ENCODE measurements at regions not wholly inside any gene's neighbourhood (a gene's known extent, or its start where the extent isn't known, plus 50 kb on each side); places are given as distances from the start of the nearest gene placed in this dataset.
"Not testable (repeated sequence)": the region's sequence is repeated elsewhere in the genome, so short reads cannot be mapped to it uniquely, and the experiment has no call there.

- CTCF ChIA-PET = no interaction called here
Observed at GRCh38 chr19:23597661-23598060, 89.4 kb downstream of the ZNF675 start.

GRCh38 chr19:23596872-23597271 is 90.1 kb downstream of the ZNF675 start:
- no peak overlapping the region for H3K27ac ChIP-seq (ENCODE audit: insufficient read depth in 1 of 2, low read depth in 1 of 2, low read length in 2 of 2, poor library complexity in 1 of 2, severe bottlenecking in 2 of 2)
- DNase-seq = no peak
- H3K9me3 ChIP-seq (ENCODE audit: control extremely low read depth in 1 of 5, control insufficient read depth in 4 of 5, insufficient read depth in 2 of 5, low read depth in 1 of 5, low read length in 4 of 5) = peaks cover 0 to 3% (median 0%) of the 10 kb centered on the region in 5 experiments
- H3K36me3 ChIP-seq (ENCODE audit: control insufficient read depth in 4 of 4, insufficient read depth in 4 of 4, low read length in 3 of 4) = no peaks in the 10 kb centered on the region
- ChIA-PET CTCF (no interaction called here), POLR2A (no interaction called here)
- no peaks in the 10 kb centered on the region for H3K27me3 ChIP-seq (replicated peaks in 2 of 5; ENCODE audit: control insufficient read depth in 4 of 5, insufficient read depth in 5 of 5, low read length in 4 of 5)
- no peak overlapping the region for H3K4me3 ChIP-seq (ENCODE audit: control insufficient read depth in 1 of 7, extremely low read depth in 1 of 7, insufficient read depth in 4 of 7, low read depth in 2 of 7, low read length in 6 of 7)
- H3K4me1 ChIP-seq (ENCODE audit: control extremely low read depth in 1 of 4, control insufficient read depth in 4 of 4, insufficient read depth in 4 of 4, low read length in 3 of 4) = no peaks in the 10 kb centered on the region

More at GRCh38 chr19:23597661-23598060, 89.4 kb downstream of the ZNF675 start:
- H3K27ac ChIP-seq (ENCODE audit: insufficient read depth in 1 of 2, low read depth in 1 of 2, low read length in 2 of 2, poor library complexity in 1 of 2, severe bottlenecking in 2 of 2) = no peak overlapping the region
- POLR2A ChIA-PET = no interaction called here
- no peaks in the 10 kb centered on the region for H3K27me3 ChIP-seq (replicated peaks in 2 of 5; ENCODE audit: control insufficient read depth in 4 of 5, insufficient read depth in 5 of 5, low read length in 4 of 5)
- H3K9me3 ChIP-seq (ENCODE audit: control extremely low read depth in 1 of 5, control insufficient read depth in 4 of 5, insufficient read depth in 2 of 5, low read depth in 1 of 5, low read length in 4 of 5) = peaks cover 0 to 3% (median 0%) of the 10 kb centered on the region in 5 experiments
- no peaks in the 10 kb centered on the region for H3K36me3 ChIP-seq (ENCODE audit: control insufficient read depth in 4 of 4, insufficient read depth in 4 of 4, low read length in 3 of 4)
- no CpG with 5 or more reads among the region's 2 CpGs for WGBS (ENCODE audit: insufficient coverage)
- DNase-seq = no peak
- H3K4me1 ChIP-seq (ENCODE audit: control extremely low read depth in 1 of 4, control insufficient read depth in 4 of 4, insufficient read depth in 4 of 4, low read length in 3 of 4) = no peaks in the 10 kb centered on the region
- H3K4me3 ChIP-seq (ENCODE audit: control insufficient read depth in 1 of 7, extremely low read depth in 1 of 7, insufficient read depth in 4 of 7, low read depth in 2 of 7, low read length in 6 of 7) = no peak overlapping the region

- H3K36me3 ChIP-seq (ENCODE audit: control insufficient read depth in 4 of 4, insufficient read depth in 4 of 4, low read length in 3 of 4); CTCF ChIA-PET; DNase-seq; H3K27me3 ChIP-seq (replicated peaks in 2 of 5; ENCODE audit: control insufficient read depth in 4 of 5, insufficient read depth in 5 of 5, low read length in 4 of 5); POLR2A ChIA-PET; H3K9me3 ChIP-seq (ENCODE audit: control extremely low read depth in 1 of 5, control insufficient read depth in 4 of 5, insufficient read depth in 2 of 5, low read depth in 1 of 5, low read length in 4 of 5); H3K4me1 ChIP-seq (ENCODE audit: control extremely low read depth in 1 of 4, control insufficient read depth in 4 of 4, insufficient read depth in 4 of 4, low read length in 3 of 4); H3K4me3 ChIP-seq (ENCODE audit: control insufficient read depth in 1 of 7, extremely low read depth in 1 of 7, insufficient read depth in 4 of 7, low read depth in 2 of 7, low read length in 6 of 7); H3K27ac ChIP-seq (ENCODE audit: insufficient read depth in 1 of 2, low read depth in 1 of 2, low read length in 2 of 2, poor library complexity in 1 of 2, severe bottlenecking in 2 of 2): not testable (repeated sequence)
- 100% methylated on average over 1 of the region's 12 CpGs for WGBS (ENCODE audit: insufficient coverage)
Observed at GRCh38 chr19:23594311-23594710, 92.7 kb downstream of the ZNF675 start.

- H3K4me1 ChIP-seq (ENCODE audit: control extremely low read depth in 1 of 4, control insufficient read depth in 4 of 4, insufficient read depth in 4 of 4, low read length in 3 of 4) = no peaks in the 10 kb centered on the region
- H3K9me3 ChIP-seq (ENCODE audit: control extremely low read depth in 1 of 5, control insufficient read depth in 4 of 5, insufficient read depth in 2 of 5, low read depth in 1 of 5, low read length in 4 of 5) = peaks cover 0 to 18% (median 6%) of the 10 kb centered on the region in 5 experiments
- H3K27me3 ChIP-seq (replicated peaks in 2 of 5; ENCODE audit: control insufficient read depth in 4 of 5, insufficient read depth in 5 of 5, low read length in 4 of 5) = no peaks in the 10 kb centered on the region
- POLR2A ChIA-PET = no interaction called here
- no peaks in the 10 kb centered on the region for H3K36me3 ChIP-seq (ENCODE audit: control insufficient read depth in 4 of 4, insufficient read depth in 4 of 4, low read length in 3 of 4)
- CTCF ChIA-PET = interaction anchor here (1.1 kb wide), 1 partner anchor 17 kb away, joined by 3 read pairs; no protein-coding TSS in a partner anchor
- no peak for DNase-seq
- H3K27ac ChIP-seq (ENCODE audit: insufficient read depth in 1 of 2, low read depth in 1 of 2, low read length in 2 of 2, poor library complexity in 1 of 2, severe bottlenecking in 2 of 2) = no peak overlapping the region
- H3K4me3 ChIP-seq (ENCODE audit: control insufficient read depth in 1 of 7, extremely low read depth in 1 of 7, insufficient read depth in 4 of 7, low read depth in 2 of 7, low read length in 6 of 7) = no peak overlapping the region
Observed at GRCh38 chr19:23587546-23587945, 99.5 kb downstream of the ZNF675 start.

- CTCF ChIA-PET = no interaction called here
- 93% methylated on average over 3 of the region's 6 CpGs for WGBS (ENCODE audit: insufficient coverage)
Observed at GRCh38 chr19:23577501-23577900, 109.5 kb downstream of the ZNF675 start.

GRCh38 chr19:23571175-23571574 is 115.8 kb downstream of the ZNF675 start:
- H3K4me3 ChIP-seq (ENCODE audit: control insufficient read depth in 1 of 7, extremely low read depth in 1 of 7, insufficient read depth in 4 of 7, low read depth in 2 of 7, low read length in 6 of 7) = no peak overlapping the region
- H3K36me3 ChIP-seq (ENCODE audit: control insufficient read depth in 4 of 4, insufficient read depth in 4 of 4, low read length in 3 of 4) = no peaks in the 10 kb centered on the region
- no peak for DNase-seq
- peaks cover 5 to 38% (median 33%) of the 10 kb centered on the region in 5 experiments for H3K9me3 ChIP-seq (ENCODE audit: control extremely low read depth in 1 of 5, control insufficient read depth in 4 of 5, insufficient read depth in 2 of 5, low read depth in 1 of 5, low read length in 4 of 5)
- WGBS (ENCODE audit: insufficient coverage) = 100% methylated on average over 2 of the region's 2 CpGs
- no peak overlapping the region for H3K27ac ChIP-seq (ENCODE audit: insufficient read depth in 1 of 2, low read depth in 1 of 2, low read length in 2 of 2, poor library complexity in 1 of 2, severe bottlenecking in 2 of 2)
- ChIA-PET POLR2A (no interaction called here), CTCF (no interaction called here)
- no peaks in the 10 kb centered on the region for H3K27me3 ChIP-seq (replicated peaks in 2 of 5; ENCODE audit: control insufficient read depth in 4 of 5, insufficient read depth in 5 of 5, low read length in 4 of 5)
- H3K4me1 ChIP-seq (ENCODE audit: control extremely low read depth in 1 of 4, control insufficient read depth in 4 of 4, insufficient read depth in 4 of 4, low read length in 3 of 4) = no peaks in the 10 kb centered on the region

More at GRCh38 chr19:23577501-23577900, 109.5 kb downstream of the ZNF675 start:
- no peak overlapping the region for H3K4me3 ChIP-seq (ENCODE audit: control insufficient read depth in 1 of 7, extremely low read depth in 1 of 7, insufficient read depth in 4 of 7, low read depth in 2 of 7, low read length in 6 of 7)
- DNase-seq = no peak
- no peaks in the 10 kb centered on the region for H3K27me3 ChIP-seq (replicated peaks in 2 of 5; ENCODE audit: control insufficient read depth in 4 of 5, insufficient read depth in 5 of 5, low read length in 4 of 5)
- POLR2A ChIA-PET = no interaction called here
- H3K9me3 ChIP-seq (ENCODE audit: control extremely low read depth in 1 of 5, control insufficient read depth in 4 of 5, insufficient read depth in 2 of 5, low read depth in 1 of 5, low read length in 4 of 5) = peaks cover 0 to 10% (median 7%) of the 10 kb centered on the region in 5 experiments
- H3K4me1 ChIP-seq (ENCODE audit: control extremely low read depth in 1 of 4, control insufficient read depth in 4 of 4, insufficient read depth in 4 of 4, low read length in 3 of 4) = no peaks in the 10 kb centered on the region
- H3K36me3 ChIP-seq (ENCODE audit: control insufficient read depth in 4 of 4, insufficient read depth in 4 of 4, low read length in 3 of 4) = no peaks in the 10 kb centered on the region
- H3K27ac ChIP-seq (ENCODE audit: insufficient read depth in 1 of 2, low read depth in 1 of 2, low read length in 2 of 2, poor library complexity in 1 of 2, severe bottlenecking in 2 of 2) = no peak overlapping the region

- H3K4me3 ChIP-seq (ENCODE audit: control insufficient read depth in 1 of 7, extremely low read depth in 1 of 7, insufficient read depth in 4 of 7, low read depth in 2 of 7, low read length in 6 of 7); POLR2A ChIA-PET; H3K27me3 ChIP-seq (replicated peaks in 2 of 5; ENCODE audit: control insufficient read depth in 4 of 5, insufficient read depth in 5 of 5, low read length in 4 of 5); H3K4me1 ChIP-seq (ENCODE audit: control extremely low read depth in 1 of 4, control insufficient read depth in 4 of 4, insufficient read depth in 4 of 4, low read length in 3 of 4); CTCF ChIA-PET; DNase-seq; H3K36me3 ChIP-seq (ENCODE audit: control insufficient read depth in 4 of 4, insufficient read depth in 4 of 4, low read length in 3 of 4); H3K27ac ChIP-seq (ENCODE audit: insufficient read depth in 1 of 2, low read depth in 1 of 2, low read length in 2 of 2, poor library complexity in 1 of 2, severe bottlenecking in 2 of 2): not testable (repeated sequence)
- peaks cover 5 to 47% (median 37%) of the 10 kb centered on the region in 5 experiments for H3K9me3 ChIP-seq (ENCODE audit: control extremely low read depth in 1 of 5, control insufficient read depth in 4 of 5, insufficient read depth in 2 of 5, low read depth in 1 of 5, low read length in 4 of 5)
- 83% methylated on average over 8 of the region's 15 CpGs for WGBS (ENCODE audit: insufficient coverage)
Observed at GRCh38 chr19:23568116-23568515, 118.9 kb downstream of the ZNF675 start.
